HEK293 (cell line): ENCODE measurements at regions not wholly inside any gene's neighbourhood (a gene's known extent, or its start where the extent isn't known, plus 50 kb on each side); places are given as distances from the start of the nearest gene placed in this dataset.

ENCODE experiments used
- CTCF ChIA-PET: fragments of 350-600 bp; formaldehyde crosslinking; extraction: SDS; loops from one replicate; lab custom pipeline; 2021; ENCODE audit warnings: antibody characterized with exemption; lab: Yijun Ruan, JAX
- POLR2A ChIA-PET: fragments of 300-600 bp; formaldehyde crosslinking; extraction: SDS; loops from one replicate; lab custom pipeline; 2020; ENCODE audit warnings: antibody characterized with exemption, inconsistent platforms; lab: Yijun Ruan, JAX
- H3K27ac ChIP-seq: fragments of 200-500 bp; sonication (Bioruptor generic); 2 replicates; pipeline ENCODE4 v1.5.1; 2014; ENCODE audit warnings: low read depth, low read length, control low read depth, inconsistent platforms; ENCODE audit errors: extremely low read depth
- H3K36me3 ChIP-seq, 2 experiments: fragments of 200-500 bp in 1 of 2; sonication (Bioruptor generic) in 1 of 2; 1 replicate in 1 of 2; 2 replicates in 1 of 2; pipeline ENCODE4 v1.5.1; 2014 to 2017; ENCODE audit warnings: inconsistent platforms in 2 of 2, low read length in 2 of 2; ENCODE audit not compliant: control insufficient read depth in 2 of 2, insufficient read depth in 1 of 2
- H3K4me1 ChIP-seq: fragments of 200-500 bp; sonication (Bioruptor generic); 2 replicates; pipeline ENCODE4 v1.5.1; 2014; ENCODE audit warnings: mild to moderate bottlenecking, low read length, inconsistent platforms; ENCODE audit not compliant: control insufficient read depth, insufficient read depth
- H3K4me3 ChIP-seq: 2 replicates; pipeline ENCODE4 v1.5.1; 2011; ENCODE audit warnings: low read depth, mild to moderate bottlenecking, control low read depth, low read length, moderate library complexity
- H3K9me3 ChIP-seq: fragments of 200-500 bp; sonication (Bioruptor generic); 2 replicates; pipeline ENCODE4 v1.5.1; 2014; ENCODE audit warnings: low read depth, low read length, inconsistent platforms; ENCODE audit not compliant: control insufficient read depth, insufficient read depth
- GLI2 ChIP-seq: fragments of 450-650 bp; formaldehyde crosslinking; IDR thresholded peaks from 2 replicates; pipeline ENCODE4; 2017; ENCODE audit warnings: missing biosample characterization, missing genetic modification characterization, low read depth, borderline replicate concordance
- GLIS1 ChIP-seq: fragments of 450-650 bp; formaldehyde crosslinking; IDR thresholded peaks from 2 replicates; pipeline ENCODE4 v1.5.1; 2016; ENCODE audit warnings: missing biosample characterization, missing genetic modification characterization
- GLIS2 ChIP-seq: fragments of 450-650 bp; formaldehyde crosslinking; IDR thresholded peaks from 2 replicates; pipeline ENCODE4 v1.5.1; 2016; ENCODE audit warnings: missing biosample characterization, missing genetic modification characterization
- KLF1 ChIP-seq: fragments of 450-650 bp; formaldehyde crosslinking; IDR thresholded peaks from 2 replicates; pipeline ENCODE4 v1.5.1; 2016; ENCODE audit warnings: missing biosample characterization, missing genetic modification characterization
- KLF16 ChIP-seq: fragments of 450-650 bp; formaldehyde crosslinking; IDR thresholded peaks from 2 replicates; pipeline ENCODE4 v1.5.1; 2017; ENCODE audit warnings: missing biosample characterization, missing genetic modification characterization
- MEIS1 ChIP-seq: sonication (generic); formaldehyde crosslinking; IDR thresholded peaks from 2 replicates; pipeline ENCODE4 v1.8.1; 2022; ENCODE audit warnings: missing genetic modification reagents, mild to moderate bottlenecking, borderline replicate concordance
- ZNF121 ChIP-seq: fragments of 450-650 bp; formaldehyde crosslinking; IDR thresholded peaks from 2 replicates; pipeline ENCODE4 v1.5.1; 2016; ENCODE audit warnings: missing biosample characterization, missing genetic modification characterization
- ZNF140 ChIP-seq: fragments of 450-650 bp; formaldehyde crosslinking; IDR thresholded peaks from 2 replicates; pipeline ENCODE4 v1.5.1; 2016; ENCODE audit warnings: missing biosample characterization, missing genetic modification characterization
- ZNF211 ChIP-seq: fragments of 450-650 bp; formaldehyde crosslinking; IDR thresholded peaks from 2 replicates; pipeline ENCODE4 v1.5.1; 2016; ENCODE audit warnings: low read depth, missing biosample characterization, missing genetic modification characterization
- ZNF23 ChIP-seq: fragments of 450-650 bp; formaldehyde crosslinking; IDR thresholded peaks from 2 replicates; pipeline ENCODE4 v1.5.1; 2016; ENCODE audit warnings: missing biosample characterization, missing genetic modification characterization, borderline replicate concordance
- ZNF248 ChIP-seq: fragments of 450-650 bp; formaldehyde crosslinking; IDR thresholded peaks from 2 replicates; pipeline ENCODE4 v1.5.1; 2017; ENCODE audit warnings: missing biosample characterization, missing genetic modification characterization
- ZNF324 ChIP-seq: fragments of 450-650 bp; formaldehyde crosslinking; IDR thresholded peaks from 2 replicates; pipeline ENCODE4 v1.5.1; 2016; ENCODE audit warnings: missing biosample characterization, missing genetic modification characterization
- ZNF48 ChIP-seq: fragments of 450-650 bp; formaldehyde crosslinking; IDR thresholded peaks from 2 replicates; pipeline ENCODE4 v1.5.1; 2016; ENCODE audit warnings: missing biosample characterization, missing genetic modification characterization
- ZNF610 ChIP-seq: fragments of 450-650 bp; formaldehyde crosslinking; IDR thresholded peaks from 2 replicates; pipeline ENCODE4 v1.5.1; 2016; ENCODE audit warnings: missing biosample characterization, missing genetic modification characterization, borderline replicate concordance
- ZNF623 ChIP-seq: fragments of 450-650 bp; formaldehyde crosslinking; IDR thresholded peaks from 2 replicates; pipeline ENCODE4 v1.5.1; 2016; ENCODE audit warnings: missing biosample characterization, missing genetic modification characterization
- ZNF626 ChIP-seq: fragments of 450-650 bp; sonication (Bioruptor Pico); formaldehyde crosslinking; IDR thresholded peaks from 2 replicates; pipeline ENCODE4 v1.5.1; 2018; ENCODE audit warnings: missing biosample characterization, missing genetic modification characterization, inconsistent platforms
- ZNF670 ChIP-seq: fragments of 450-650 bp; formaldehyde crosslinking; IDR thresholded peaks from 2 replicates; pipeline ENCODE4 v1.5.1; 2016; ENCODE audit warnings: missing biosample characterization, missing genetic modification characterization, low read depth
- ZSCAN23 ChIP-seq: fragments of 450-650 bp; formaldehyde crosslinking; IDR thresholded peaks from 2 replicates; pipeline ENCODE4 v1.5.1; 2016; ENCODE audit warnings: missing biosample characterization, missing genetic modification characterization
- TF ChIP-seq, protein P1 (sequence below): fragments of 450-650 bp; formaldehyde crosslinking; IDR thresholded peaks from 2 replicates; pipeline ENCODE4 v1.5.1; 2017; ENCODE audit warnings: missing biosample characterization, missing genetic modification characterization
- TF ChIP-seq, protein P2 (sequence below): fragments of 450-650 bp; formaldehyde crosslinking; IDR thresholded peaks from 2 replicates; pipeline ENCODE4 v1.5.1; 2016; ENCODE audit warnings: missing biosample characterization, missing genetic modification characterization
- TF ChIP-seq, protein P3 (sequence below): fragments of 450-650 bp; formaldehyde crosslinking; IDR thresholded peaks from 2 replicates; pipeline ENCODE4 v1.5.1; 2016; ENCODE audit warnings: missing biosample characterization, missing genetic modification characterization
- TF ChIP-seq, protein P4 (sequence below): fragments of 450-650 bp; formaldehyde crosslinking; IDR thresholded peaks from 2 replicates; pipeline ENCODE4 v1.5.1; 2016; ENCODE audit warnings: missing biosample characterization, missing genetic modification characterization
- TF ChIP-seq, protein P5 (sequence below): fragments of 450-650 bp; formaldehyde crosslinking; IDR thresholded peaks from 2 replicates; pipeline ENCODE4 v1.5.1; 2016; ENCODE audit warnings: missing biosample characterization, missing genetic modification characterization

DNA sequence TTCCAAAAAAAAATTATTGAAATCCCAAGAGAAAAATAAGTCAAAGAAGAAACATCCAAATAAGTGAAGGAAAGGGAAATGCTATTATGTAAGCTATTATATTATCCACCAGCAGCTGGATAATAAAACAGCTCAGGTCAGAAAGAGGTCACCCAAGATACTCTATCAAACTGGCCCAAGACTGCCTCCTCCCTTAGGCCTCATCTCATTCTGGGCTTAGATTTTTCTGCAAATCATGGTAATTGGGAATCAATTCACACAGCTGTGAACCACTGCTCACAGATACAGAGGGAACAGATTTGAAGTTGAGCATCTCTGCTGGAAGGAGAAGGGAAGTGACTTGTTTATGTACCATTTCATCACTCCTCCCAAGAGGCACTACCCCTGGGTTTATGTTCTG, 294.6 kb upstream of the DPPA4 start:
- Histone ChIP-seq H3K4me1 (no peaks in the 10 kb centered on the region), H3K4me3 (no peak overlapping the region), H3K27ac (no peak overlapping the region)
- CTCF ChIA-PET = no interaction called here
- TF ChIP-seq ZNF670 (tag by site-specific recombination) (no peak), ZNF324 (tag by site-specific recombination) (no peak), ZNF23 (tag by site-specific recombination) (no peak), ZNF48 (tag by site-specific recombination) (no peak), ZNF248 (no peak), GLIS2 (tag by site-specific recombination) (no peak), KLF1 (no peak), ZNF626 (tag by site-specific recombination) (no peak), ZNF623 (tag by site-specific recombination) (no peak), MEIS1 (CRISPR knock-in tag) (no peak), ZNF121 (tag by site-specific recombination) (no peak), ZNF610 (tag by site-specific recombination) (no peak), ZNF140 (tag by site-specific recombination) (no peak), ZNF211 (tag by site-specific recombination) (no peak)
- TF ChIP-seq, protein P1, sequence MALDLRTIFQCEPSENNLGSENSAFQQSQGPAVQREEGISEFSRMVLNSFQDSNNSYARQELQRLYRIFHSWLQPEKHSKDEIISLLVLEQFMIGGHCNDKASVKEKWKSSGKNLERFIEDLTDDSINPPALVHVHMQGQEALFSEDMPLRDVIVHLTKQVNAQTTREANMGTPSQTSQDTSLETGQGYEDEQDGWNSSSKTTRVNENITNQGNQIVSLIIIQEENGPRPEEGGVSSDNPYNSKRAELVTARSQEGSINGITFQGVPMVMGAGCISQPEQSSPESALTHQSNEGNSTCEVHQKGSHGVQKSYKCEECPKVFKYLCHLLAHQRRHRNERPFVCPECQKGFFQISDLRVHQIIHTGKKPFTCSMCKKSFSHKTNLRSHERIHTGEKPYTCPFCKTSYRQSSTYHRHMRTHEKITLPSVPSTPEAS = no peak
- TF ChIP-seq, protein P2, sequence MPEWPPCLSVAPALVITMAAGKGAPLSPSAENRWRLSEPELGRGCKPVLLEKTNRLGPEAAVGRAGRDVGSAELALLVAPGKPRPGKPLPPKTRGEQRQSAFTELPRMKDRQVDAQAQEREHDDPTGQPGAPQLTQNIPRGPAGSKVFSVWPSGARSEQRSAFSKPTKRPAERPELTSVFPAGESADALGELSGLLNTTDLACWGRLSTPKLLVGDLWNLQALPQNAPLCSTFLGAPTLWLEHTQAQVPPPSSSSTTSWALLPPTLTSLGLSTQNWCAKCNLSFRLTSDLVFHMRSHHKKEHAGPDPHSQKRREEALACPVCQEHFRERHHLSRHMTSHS (tag by site-specific recombination) = no peak
- TF ChIP-seq, all 188 proteins: peak for 0
- no peaks in the 10 kb centered on the region for H3K9me3 ChIP-seq
- POLR2A ChIA-PET = no interaction called here
- H3K36me3 ChIP-seq = no peaks in the 10 kb centered on the region

DNA sequence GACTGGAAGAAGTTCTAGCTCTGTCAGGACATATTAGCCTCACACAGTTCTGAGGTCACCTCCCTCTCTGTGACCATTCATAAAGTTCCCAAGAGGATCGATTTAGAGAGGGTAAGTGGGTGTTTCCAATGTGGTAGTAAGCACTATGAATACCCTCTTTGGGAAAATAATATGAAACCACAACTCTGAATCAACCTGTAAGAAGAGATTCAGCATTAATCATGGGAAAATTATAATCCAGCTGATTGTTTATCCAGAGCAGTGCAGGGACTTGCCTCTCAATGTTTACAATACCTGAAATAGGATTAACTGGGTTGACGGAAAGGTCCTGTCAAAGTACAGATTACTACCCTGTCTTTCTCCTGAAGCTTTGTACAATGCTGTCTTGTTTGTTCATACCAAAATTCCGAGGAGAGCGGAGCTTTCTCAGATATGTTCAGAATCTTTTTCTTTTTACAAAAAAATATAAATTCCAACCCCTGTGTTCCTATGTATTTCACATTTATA, 302.9 kb upstream of the DPPA4 start:
- POLR2A ChIA-PET = no interaction called here
- H3K36me3 ChIP-seq = no peaks in the 10 kb centered on the region
- H3K4me1 ChIP-seq = no peaks in the 10 kb centered on the region
- CTCF ChIA-PET = no interaction called here
- TF ChIP-seq, protein P3, sequence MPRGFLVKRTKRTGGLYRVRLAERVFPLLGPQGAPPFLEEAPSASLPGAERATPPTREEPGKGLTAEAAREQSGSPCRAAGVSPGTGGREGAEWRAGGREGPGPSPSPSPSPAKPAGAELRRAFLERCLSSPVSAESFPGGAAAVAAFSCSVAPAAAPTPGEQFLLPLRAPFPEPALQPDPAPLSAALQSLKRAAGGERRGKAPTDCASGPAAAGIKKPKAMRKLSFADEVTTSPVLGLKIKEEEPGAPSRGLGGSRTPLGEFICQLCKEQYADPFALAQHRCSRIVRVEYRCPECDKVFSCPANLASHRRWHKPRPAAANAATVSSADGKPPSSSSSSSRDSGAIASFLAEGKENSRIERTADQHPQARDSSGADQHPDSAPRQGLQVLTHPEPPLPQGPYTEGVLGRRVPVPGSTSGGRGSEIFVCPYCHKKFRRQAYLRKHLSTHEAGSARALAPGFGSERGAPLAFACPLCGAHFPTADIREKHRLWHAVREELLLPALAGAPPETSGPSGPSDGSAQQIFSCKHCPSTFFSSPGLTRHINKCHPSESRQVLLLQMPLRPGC = no peak
- TF ChIP-seq ZSCAN23 (no peak), KLF16 (tag by site-specific recombination) (no peak), GLIS1 (tag by site-specific recombination) (no peak), GLI2 (tag by site-specific recombination) (no peak)
- TF ChIP-seq, protein P4, sequence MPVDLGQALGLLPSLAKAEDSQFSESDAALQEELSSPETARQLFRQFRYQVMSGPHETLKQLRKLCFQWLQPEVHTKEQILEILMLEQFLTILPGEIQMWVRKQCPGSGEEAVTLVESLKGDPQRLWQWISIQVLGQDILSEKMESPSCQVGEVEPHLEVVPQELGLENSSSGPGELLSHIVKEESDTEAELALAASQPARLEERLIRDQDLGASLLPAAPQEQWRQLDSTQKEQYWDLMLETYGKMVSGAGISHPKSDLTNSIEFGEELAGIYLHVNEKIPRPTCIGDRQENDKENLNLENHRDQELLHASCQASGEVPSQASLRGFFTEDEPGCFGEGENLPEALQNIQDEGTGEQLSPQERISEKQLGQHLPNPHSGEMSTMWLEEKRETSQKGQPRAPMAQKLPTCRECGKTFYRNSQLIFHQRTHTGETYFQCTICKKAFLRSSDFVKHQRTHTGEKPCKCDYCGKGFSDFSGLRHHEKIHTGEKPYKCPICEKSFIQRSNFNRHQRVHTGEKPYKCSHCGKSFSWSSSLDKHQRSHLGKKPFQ (tag by site-specific recombination) = no peak
- TF ChIP-seq, protein P5, sequence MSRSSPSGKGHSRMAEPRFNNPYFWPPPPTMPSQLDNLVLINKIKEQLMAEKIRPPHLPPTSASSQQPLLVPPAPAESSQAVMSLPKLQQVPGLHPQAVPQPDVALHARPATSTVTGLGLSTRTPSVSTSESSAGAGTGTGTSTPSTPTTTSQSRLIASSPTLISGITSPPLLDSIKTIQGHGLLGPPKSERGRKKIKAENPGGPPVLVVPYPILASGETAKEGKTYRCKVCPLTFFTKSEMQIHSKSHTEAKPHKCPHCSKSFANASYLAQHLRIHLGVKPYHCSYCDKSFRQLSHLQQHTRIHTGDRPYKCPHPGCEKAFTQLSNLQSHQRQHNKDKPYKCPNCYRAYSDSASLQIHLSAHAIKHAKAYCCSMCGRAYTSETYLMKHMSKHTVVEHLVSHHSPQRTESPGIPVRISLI (tag by site-specific recombination) = no peak
- H3K9me3 ChIP-seq = no peaks in the 10 kb centered on the region
- H3K27ac ChIP-seq = no peak overlapping the region
- no peak overlapping the region for H3K4me3 ChIP-seq
